ENCODE measurements at regions not wholly inside any gene's neighbourhood (a gene's known extent, or its start where the extent isn't known, plus 50 kb on each side); places are given as distances from the start of the nearest gene placed in this dataset.

DNA sequence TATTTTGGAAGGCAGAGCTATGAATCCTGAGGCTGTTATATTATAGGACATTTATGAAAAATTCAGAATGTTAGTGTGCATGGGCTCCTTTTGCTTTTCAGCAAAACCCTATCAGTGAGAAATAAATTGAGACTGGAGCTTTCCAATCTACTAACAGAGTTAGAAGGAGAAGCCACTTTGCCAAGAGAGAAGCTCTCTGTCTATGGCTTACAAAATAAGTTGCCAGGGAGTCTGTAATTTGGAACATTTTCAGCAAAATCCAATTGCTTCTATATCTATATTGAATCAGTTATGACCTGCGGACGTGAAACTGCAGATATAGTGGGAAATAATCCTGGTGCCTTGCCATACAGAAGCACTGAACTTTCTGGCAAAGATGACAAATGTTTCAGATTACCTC lies 279.3 kb downstream of the CDH19 start:
- TF ChIP-seq, protein P1, sequence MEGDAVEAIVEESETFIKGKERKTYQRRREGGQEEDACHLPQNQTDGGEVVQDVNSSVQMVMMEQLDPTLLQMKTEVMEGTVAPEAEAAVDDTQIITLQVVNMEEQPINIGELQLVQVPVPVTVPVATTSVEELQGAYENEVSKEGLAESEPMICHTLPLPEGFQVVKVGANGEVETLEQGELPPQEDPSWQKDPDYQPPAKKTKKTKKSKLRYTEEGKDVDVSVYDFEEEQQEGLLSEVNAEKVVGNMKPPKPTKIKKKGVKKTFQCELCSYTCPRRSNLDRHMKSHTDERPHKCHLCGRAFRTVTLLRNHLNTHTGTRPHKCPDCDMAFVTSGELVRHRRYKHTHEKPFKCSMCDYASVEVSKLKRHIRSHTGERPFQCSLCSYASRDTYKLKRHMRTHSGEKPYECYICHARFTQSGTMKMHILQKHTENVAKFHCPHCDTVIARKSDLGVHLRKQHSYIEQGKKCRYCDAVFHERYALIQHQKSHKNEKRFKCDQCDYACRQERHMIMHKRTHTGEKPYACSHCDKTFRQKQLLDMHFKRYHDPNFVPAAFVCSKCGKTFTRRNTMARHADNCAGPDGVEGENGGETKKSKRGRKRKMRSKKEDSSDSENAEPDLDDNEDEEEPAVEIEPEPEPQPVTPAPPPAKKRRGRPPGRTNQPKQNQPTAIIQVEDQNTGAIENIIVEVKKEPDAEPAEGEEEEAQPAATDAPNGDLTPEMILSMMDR (IDR thresholded peaks at IDR 0.05 in 2 of 3, conservative IDR thresholded peaks at IDR 0.05 in 1 of 3; ENCODE audit: borderline replicate concordance in 1 of 3, insufficient read depth in 1 of 3, low read depth in 2 of 3, low read length in 2 of 3): no peak
- TF ChIP-seq POLR2A (IDR thresholded peaks at IDR 0.05; ENCODE audit: borderline replicate concordance, extremely low read depth, insufficient read depth, insufficient read length) (no peak), YY1 (IDR thresholded peaks at IDR 0.05; ENCODE audit: extremely low read depth, insufficient replicate concordance, low read depth, low read length) (no peak), SP1 (IDR thresholded peaks at IDR 0.05; ENCODE audit: low read depth) (no peak), CEBPB (IDR thresholded peaks at IDR 0.05; ENCODE audit: low read depth) (no peak)

All from HCT116 (cell line).